Colonic mucosa (tissue), 4 donors: ENCODE measurements at regions not wholly inside any gene's neighbourhood (a gene's known extent, or its start where the extent isn't known, plus 50 kb on each side); places are given as distances from the start of the nearest gene placed in this dataset.

Experiments used
- DNase-seq: peaks from one replicate; pipeline ENCODE4 v3.0.0-alpha.2; 2020
- H3K27ac ChIP-seq: fragments of 200-600 bp; one replicate; pipeline ENCODE4 v1.8.0; 2021
- H3K27me3 ChIP-seq: fragments of 200-600 bp; one replicate; pipeline ENCODE4 v1.8.0; 2021
- H3K36me3 ChIP-seq: fragments of 200-600 bp; one replicate; pipeline ENCODE4 v1.8.0; 2021
- H3K4me1 ChIP-seq: fragments of 200-600 bp; one replicate; pipeline ENCODE4 v1.8.0; 2021; ENCODE audit warnings: mild to moderate bottlenecking
- H3K4me3 ChIP-seq: fragments of 200-600 bp; one replicate; pipeline ENCODE4 v1.8.0; 2021
- H3K9ac ChIP-seq, 2 donors: one replicate each; pipeline ENCODE4 v1.7.0; 2013; ENCODE audit warnings: control low read depth in 2 of 2, low read depth in 2 of 2, low read length in 2 of 2
- H3K9me3 ChIP-seq: fragments of 200-600 bp; one replicate; pipeline ENCODE4 v1.8.0; 2021
- intact Hi-C: fragments of 100-400 bp; cut with DNase I; formaldehyde crosslinking; loops from one replicate; pipeline ENCODE4 v1.14.1; 2022
- TF ChIP-seq, protein P1 (sequence below): fragments of 200-600 bp; IDR thresholded peaks from one replicate; pipeline ENCODE4 v1.8.0; 2022; ENCODE audit warnings: antibody characterized with exemption, mild to moderate bottlenecking
- donor health status: healthy.
- donor health status: DM: no; HTN: no; CAD: no.
- donor health status: DM: no; HTN: no; CAD: no.

- TF ChIP-seq, protein P1, sequence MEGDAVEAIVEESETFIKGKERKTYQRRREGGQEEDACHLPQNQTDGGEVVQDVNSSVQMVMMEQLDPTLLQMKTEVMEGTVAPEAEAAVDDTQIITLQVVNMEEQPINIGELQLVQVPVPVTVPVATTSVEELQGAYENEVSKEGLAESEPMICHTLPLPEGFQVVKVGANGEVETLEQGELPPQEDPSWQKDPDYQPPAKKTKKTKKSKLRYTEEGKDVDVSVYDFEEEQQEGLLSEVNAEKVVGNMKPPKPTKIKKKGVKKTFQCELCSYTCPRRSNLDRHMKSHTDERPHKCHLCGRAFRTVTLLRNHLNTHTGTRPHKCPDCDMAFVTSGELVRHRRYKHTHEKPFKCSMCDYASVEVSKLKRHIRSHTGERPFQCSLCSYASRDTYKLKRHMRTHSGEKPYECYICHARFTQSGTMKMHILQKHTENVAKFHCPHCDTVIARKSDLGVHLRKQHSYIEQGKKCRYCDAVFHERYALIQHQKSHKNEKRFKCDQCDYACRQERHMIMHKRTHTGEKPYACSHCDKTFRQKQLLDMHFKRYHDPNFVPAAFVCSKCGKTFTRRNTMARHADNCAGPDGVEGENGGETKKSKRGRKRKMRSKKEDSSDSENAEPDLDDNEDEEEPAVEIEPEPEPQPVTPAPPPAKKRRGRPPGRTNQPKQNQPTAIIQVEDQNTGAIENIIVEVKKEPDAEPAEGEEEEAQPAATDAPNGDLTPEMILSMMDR: no peak
- no peak for DNase-seq
- H3K27ac ChIP-seq: no peak overlapping the region
- no peak overlapping the region for H3K9ac ChIP-seq
- no peaks in the 10 kb centered on the region for H3K27me3 ChIP-seq
- no peaks in the 10 kb centered on the region for H3K36me3 ChIP-seq
- no peaks in the 10 kb centered on the region for H3K9me3 ChIP-seq
- no peaks in the 10 kb centered on the region for H3K4me1 ChIP-seq
- intact Hi-C loops: no loop called here
- H3K4me3 ChIP-seq: no peak overlapping the region
Measured at GRCh38 chr1:58409890-58410289, 136.6 kb downstream of the OMA1 start.

DNA sequence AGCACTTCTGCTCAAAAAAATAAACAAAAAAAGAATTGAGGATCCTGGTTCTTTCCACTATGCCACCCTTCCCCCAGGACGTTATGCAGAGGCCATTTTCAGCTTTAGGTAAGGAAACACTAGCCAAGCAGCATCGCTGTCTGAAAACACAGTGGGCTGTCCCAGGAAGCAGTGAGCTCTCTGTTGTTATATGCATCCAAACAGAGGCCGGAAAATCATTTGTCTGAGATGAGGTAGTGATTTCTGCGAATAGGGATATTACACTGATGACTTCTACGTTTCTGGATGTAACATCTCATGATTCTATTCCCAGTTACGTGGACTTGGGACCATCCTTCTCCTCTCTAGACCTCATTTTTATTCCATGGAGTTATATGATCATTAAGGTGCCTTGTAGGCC is 137.2 kb downstream of the OMA1 start:
- Histone ChIP-seq H3K27me3 (no peaks in the 10 kb centered on the region), H3K36me3 (no peaks in the 10 kb centered on the region), H3K27ac (no peak overlapping the region), H3K4me3 (no peak overlapping the region), H3K9ac (no peak overlapping the region), H3K4me1 (no peaks in the 10 kb centered on the region), H3K9me3 (no peaks in the 10 kb centered on the region)
- TF ChIP-seq, protein P1: no peak
- DNase-seq: no peak
- intact Hi-C loops: no loop called here

GRCh38 chr1:58406301-58407071 is 140.0 kb downstream of the OMA1 start:
- Histone ChIP-seq H3K4me1 (no peaks in the 10 kb centered on the region), H3K27me3 (no peaks in the 10 kb centered on the region), H3K9me3 (no peaks in the 10 kb centered on the region), H3K9ac (no peak overlapping the region), H3K27ac (no peak overlapping the region), H3K4me3 (no peak overlapping the region), H3K36me3 (no peaks in the 10 kb centered on the region)
- DNase-seq: no peak
- TF ChIP-seq, protein P1: no peak
- intact Hi-C loops: no loop called here

- no peak overlapping the region for H3K4me3 ChIP-seq
- TF ChIP-seq, protein P1: no peak
- H3K4me1 ChIP-seq: no peaks in the 10 kb centered on the region
- intact Hi-C loops: no loop called here
- H3K9me3 ChIP-seq: no peaks in the 10 kb centered on the region
- H3K36me3 ChIP-seq: no peaks in the 10 kb centered on the region
- no peak for DNase-seq
- no peaks in the 10 kb centered on the region for H3K27me3 ChIP-seq
- H3K9ac ChIP-seq: no peak overlapping the region
- no peak overlapping the region for H3K27ac ChIP-seq
Measured at GRCh38 chr1:58405660-58406059, 140.9 kb downstream of the OMA1 start.

DNA sequence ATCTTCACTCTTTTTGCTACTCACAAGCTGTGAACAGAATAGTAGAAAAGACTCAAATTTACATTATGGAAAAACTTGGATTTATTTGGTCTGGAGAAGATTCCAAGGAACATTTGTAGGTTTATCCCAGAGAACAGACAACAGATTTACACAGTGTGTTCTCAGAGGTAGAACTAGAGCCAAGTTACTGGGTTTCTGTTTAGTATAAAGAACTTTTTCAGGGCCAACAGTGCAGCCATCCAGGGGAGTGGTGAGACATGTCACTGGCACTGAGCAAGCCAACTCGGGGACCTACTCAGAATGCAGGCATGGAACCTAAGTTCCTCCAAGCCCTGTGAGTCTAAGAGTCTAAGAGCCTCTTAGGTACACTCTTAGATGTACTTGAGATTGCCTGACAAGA is 142.6 kb downstream of the OMA1 start:
- Histone ChIP-seq H3K4me1 (no peaks in the 10 kb centered on the region), H3K9ac (no peak overlapping the region), H3K27ac (no peak overlapping the region), H3K9me3 (no peaks in the 10 kb centered on the region), H3K36me3 (no peaks in the 10 kb centered on the region), H3K4me3 (no peak overlapping the region), H3K27me3 (no peaks in the 10 kb centered on the region)
- intact Hi-C loops: no loop called here
- TF ChIP-seq, protein P1: no peak
- DNase-seq: no peak
